Gastroesophageal sphincter (tissue), 3 donors: ENCODE measurements at regions not wholly inside any gene's neighbourhood (a gene's known extent, or its start where the extent isn't known, plus 50 kb on each side); places are given as distances from the start of the nearest gene placed in this dataset.

Experiments used
- POLR2AphosphoS5 ChIP-seq: sonication (generic); formaldehyde crosslinking; IDR thresholded peaks from one replicate; pipeline ENCODE4 v1.6.1; 2017; ENCODE audit warnings: antibody characterized with exemption
- TF ChIP-seq, protein P1 (sequence below), 4 experiments: fragments of 200-600 bp in 2 of 4; fragments of 450-650 bp in 2 of 4; sonication (generic) in 1 of 4; IDR thresholded peaks; one replicate each; pipeline ENCODE4 v1.5.1; 2017 to 2019; ENCODE audit warnings: antibody characterized with exemption in 4 of 4, mild to moderate bottlenecking in 2 of 4, moderate library complexity in 2 of 4

DNA sequence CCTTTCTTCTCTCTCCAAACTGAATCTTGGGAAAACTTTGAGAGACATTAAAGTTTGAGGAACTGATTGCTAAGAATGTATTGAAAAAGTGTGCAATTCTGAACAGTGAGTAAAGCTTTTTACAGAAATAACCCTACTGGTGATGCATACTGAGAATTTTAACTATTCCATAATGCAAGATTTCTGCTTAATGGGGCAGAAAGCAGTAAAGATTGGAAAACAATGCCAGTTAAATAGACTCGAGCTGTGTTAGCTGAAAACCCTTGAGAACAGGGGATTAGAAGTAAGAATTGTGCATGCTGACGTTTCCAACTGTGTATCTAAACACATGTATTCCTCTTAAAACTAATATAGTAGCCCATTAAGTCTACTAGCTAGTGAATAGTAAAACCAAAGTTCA, 1500.2 kb upstream of the PRMT6 start:
- TF ChIP-seq POLR2AphosphoS5, result no peak
- TF ChIP-seq, protein P1, sequence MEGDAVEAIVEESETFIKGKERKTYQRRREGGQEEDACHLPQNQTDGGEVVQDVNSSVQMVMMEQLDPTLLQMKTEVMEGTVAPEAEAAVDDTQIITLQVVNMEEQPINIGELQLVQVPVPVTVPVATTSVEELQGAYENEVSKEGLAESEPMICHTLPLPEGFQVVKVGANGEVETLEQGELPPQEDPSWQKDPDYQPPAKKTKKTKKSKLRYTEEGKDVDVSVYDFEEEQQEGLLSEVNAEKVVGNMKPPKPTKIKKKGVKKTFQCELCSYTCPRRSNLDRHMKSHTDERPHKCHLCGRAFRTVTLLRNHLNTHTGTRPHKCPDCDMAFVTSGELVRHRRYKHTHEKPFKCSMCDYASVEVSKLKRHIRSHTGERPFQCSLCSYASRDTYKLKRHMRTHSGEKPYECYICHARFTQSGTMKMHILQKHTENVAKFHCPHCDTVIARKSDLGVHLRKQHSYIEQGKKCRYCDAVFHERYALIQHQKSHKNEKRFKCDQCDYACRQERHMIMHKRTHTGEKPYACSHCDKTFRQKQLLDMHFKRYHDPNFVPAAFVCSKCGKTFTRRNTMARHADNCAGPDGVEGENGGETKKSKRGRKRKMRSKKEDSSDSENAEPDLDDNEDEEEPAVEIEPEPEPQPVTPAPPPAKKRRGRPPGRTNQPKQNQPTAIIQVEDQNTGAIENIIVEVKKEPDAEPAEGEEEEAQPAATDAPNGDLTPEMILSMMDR (IDR thresholded peaks at IDR 0.05), result no peak
